Uterus (tissue), 2 donors: ENCODE measurements at regions not wholly inside any gene's neighbourhood (a gene's known extent, or its start where the extent isn't known, plus 50 kb on each side); places are given as distances from the start of the nearest gene placed in this dataset.

Experiments used
- CTCF ChIP-seq, 4 experiments: fragments of 200-600 bp in 2 of 4; fragments of 450-650 bp in 2 of 4; sonication (generic) in 2 of 4; IDR thresholded peaks; one replicate each; pipeline ENCODE4 v1.5.1; 2016 to 2019; ENCODE audit warnings: antibody characterized with exemption in 4 of 4, mild to moderate bottlenecking in 2 of 4, moderate library complexity in 1 of 4
- POLR2A ChIP-seq, 2 donors: fragments of 450-650 bp; IDR thresholded peaks; one replicate each; pipeline ENCODE4 v1.6.1; 2016; ENCODE audit warnings: antibody characterized with exemption in 2 of 2, mild to moderate bottlenecking in 1 of 2, moderate library complexity in 1 of 2

DNA sequence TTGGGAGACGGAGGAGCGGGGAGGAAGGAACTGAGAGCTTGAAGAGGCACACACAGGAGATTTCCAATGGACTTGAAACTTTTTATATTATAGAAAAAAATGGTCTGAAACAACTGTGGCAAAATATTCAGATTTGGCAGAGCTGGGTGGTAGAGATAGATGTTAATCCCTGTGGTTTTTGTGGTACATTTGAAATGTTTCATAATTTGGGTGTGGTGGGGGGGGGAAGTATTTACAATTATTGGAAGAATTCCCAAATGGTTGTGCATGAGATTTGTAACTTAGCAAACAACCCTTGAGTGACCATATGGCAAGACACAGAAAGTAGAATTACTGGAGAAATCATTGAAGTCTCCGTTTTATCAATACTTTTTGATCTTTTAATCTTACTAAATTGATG is 588.8 kb upstream of the PSMD7 start:
- TF ChIP-seq CTCF (IDR thresholded peaks at IDR 0.05) (no peak), POLR2A (IDR thresholded peaks at IDR 0.05) (no peak)
